ENCODE measurements at regions not wholly inside any gene's neighbourhood (a gene's known extent, or its start where the extent isn't known, plus 50 kb on each side); places are given as distances from the start of the nearest gene placed in this dataset.

DNA sequence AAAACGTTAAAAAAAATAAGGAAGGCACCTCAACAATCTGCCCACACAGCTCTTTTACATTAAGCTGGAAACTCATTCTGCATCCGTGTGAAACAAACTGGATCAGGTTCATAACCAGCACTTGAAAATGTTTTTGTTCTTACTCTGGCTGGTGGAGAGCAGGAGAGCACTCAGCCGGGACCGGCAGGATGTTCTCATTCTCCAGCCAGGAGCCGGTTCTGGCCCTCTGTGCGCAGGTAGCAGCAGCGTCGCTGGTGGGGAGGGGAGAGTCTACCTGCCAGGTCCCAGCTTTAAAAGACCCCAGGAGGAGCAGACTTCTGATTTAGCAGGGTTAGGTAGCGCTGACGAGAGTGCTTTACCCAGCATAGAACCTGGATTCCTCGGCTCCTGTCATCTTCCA, 834.9 kb upstream of the SALL3 start:
- Mint-ChIP-seq H3K4me1 (ENCODE audit: low read depth) (no peaks in the 10 kb centered on the region), H3K27ac (no peak overlapping the region), H3K9me3 (no peaks in the 10 kb centered on the region), H3K27me3 (ENCODE audit: low read depth) (no peaks in the 10 kb centered on the region), H3K4me3 (ENCODE audit: low read depth) (no peak overlapping the region), H3K36me3 (ENCODE audit: low read depth) (no peaks in the 10 kb centered on the region)
- no peak for DNase-seq (ENCODE audit: low spot score)
- intact Hi-C loops (cut with micrococcal nuclease), result no loop called here

GRCh38 chr18:78145096-78145495, 834.5 kb upstream of the SALL3 start:
- DNase-seq (ENCODE audit: low spot score), result no peak
- no peaks in the 10 kb centered on the region for H3K27me3 Mint-ChIP-seq (ENCODE audit: low read depth)
- no peaks in the 10 kb centered on the region for H3K36me3 Mint-ChIP-seq (ENCODE audit: low read depth)
- no peaks in the 10 kb centered on the region for H3K4me1 Mint-ChIP-seq (ENCODE audit: low read depth)
- no peak overlapping the region for H3K4me3 Mint-ChIP-seq (ENCODE audit: low read depth)
- intact Hi-C loops (cut with micrococcal nuclease), result no loop called here
- no peak overlapping the region for H3K27ac Mint-ChIP-seq
- peaks cover under 1% of the 10 kb centered on the region for H3K9me3 Mint-ChIP-seq

DNA sequence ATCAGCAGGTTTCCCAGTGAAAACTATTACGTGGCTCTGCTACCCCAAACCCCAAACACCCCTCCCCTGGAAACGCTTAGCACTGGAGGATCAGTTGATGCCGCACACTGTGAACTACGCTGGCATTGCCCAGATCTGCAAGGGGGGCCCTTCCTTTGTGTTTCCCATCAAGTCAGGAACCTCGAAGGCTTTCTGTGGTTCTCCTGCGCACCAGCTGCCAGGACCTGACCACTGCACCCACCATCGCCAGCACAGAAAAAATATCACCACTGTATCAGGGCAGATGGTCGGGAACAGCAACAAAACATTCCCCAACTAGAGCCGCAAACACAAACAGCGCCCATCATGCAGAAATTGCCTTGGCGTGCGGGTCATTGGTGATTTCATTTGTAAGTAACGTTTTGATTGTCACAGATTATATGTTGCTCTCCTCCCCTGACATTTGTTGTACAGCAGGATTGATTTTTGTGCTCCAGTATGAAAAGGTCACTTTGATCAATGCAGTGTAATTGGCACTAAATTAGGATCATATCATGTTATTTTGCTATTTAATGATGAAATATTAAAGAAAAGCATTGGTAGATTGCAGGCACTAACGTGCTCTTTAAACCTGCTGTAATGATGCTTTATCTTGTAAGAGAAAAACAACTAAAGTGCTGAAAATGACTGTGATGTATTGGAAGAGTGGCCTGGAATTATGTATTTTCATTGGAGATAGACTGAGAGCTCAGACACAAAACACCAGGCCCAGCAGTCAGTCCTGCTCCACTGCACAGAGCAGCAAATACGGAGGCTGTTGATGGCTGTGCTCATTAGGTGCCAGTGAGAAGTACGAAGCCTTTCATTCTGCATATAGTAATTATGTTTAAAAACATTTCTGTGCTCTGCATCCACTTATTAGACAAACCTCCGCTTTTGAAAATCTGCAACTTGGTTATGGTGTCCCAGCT, 833.2 kb upstream of the SALL3 start:
- no peaks in the 10 kb centered on the region for H3K36me3 Mint-ChIP-seq (ENCODE audit: low read depth)

DNA sequence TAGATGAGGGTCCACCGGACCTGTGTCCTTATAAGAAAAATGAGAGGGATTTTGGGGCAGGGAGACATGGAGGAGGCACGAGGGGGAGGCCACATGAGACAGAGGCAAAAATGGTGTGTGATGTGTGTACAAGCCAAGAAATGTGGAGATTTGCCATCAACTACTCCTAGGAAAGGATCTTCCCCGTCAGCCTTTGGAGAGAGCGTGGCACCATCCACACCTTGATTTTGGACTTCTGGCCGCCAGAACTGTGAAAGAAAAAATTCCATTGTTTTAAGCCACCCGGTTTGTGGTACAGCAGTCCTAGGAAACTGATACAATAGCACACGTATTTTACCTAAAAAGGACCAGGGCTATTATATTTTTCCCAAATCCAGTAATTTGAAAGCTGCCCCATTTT, 829.0 kb upstream of the SALL3 start:
- Mint-ChIP-seq H3K4me1 (ENCODE audit: low read depth) (no peaks in the 10 kb centered on the region), H3K4me3 (ENCODE audit: low read depth) (no peak overlapping the region), H3K36me3 (ENCODE audit: low read depth) (no peaks in the 10 kb centered on the region), H3K9me3 (peaks cover 10% of the 10 kb centered on the region), H3K27ac (no peak overlapping the region), H3K27me3 (ENCODE audit: low read depth) (no peaks in the 10 kb centered on the region)
- no peak for DNase-seq (ENCODE audit: low spot score)
- intact Hi-C loops (cut with micrococcal nuclease), result no loop called here

More for the DNA sequence above, 833.2 kb upstream of the SALL3 start:
- no peak for DNase-seq (ENCODE audit: low spot score)
- Mint-ChIP-seq H3K9me3 (peaks cover 6% of the 10 kb centered on the region), H3K4me3 (ENCODE audit: low read depth) (no peak overlapping the region), H3K4me1 (ENCODE audit: low read depth) (no peaks in the 10 kb centered on the region), H3K27ac (no peak overlapping the region), H3K27me3 (ENCODE audit: low read depth) (no peaks in the 10 kb centered on the region)
- intact Hi-C loops (cut with micrococcal nuclease), result no loop called here

GRCh38 chr18:78151234-78151633, 828.4 kb upstream of the SALL3 start:
- Mint-ChIP-seq H3K27me3 (ENCODE audit: low read depth) (no peaks in the 10 kb centered on the region), H3K27ac (no peak overlapping the region), H3K4me3 (ENCODE audit: low read depth) (no peak overlapping the region), H3K9me3 (peaks cover 10% of the 10 kb centered on the region), H3K4me1 (ENCODE audit: low read depth) (no peaks in the 10 kb centered on the region), H3K36me3 (ENCODE audit: low read depth) (no peaks in the 10 kb centered on the region)
- DNase-seq (ENCODE audit: low spot score), result no peak
- intact Hi-C loops (cut with micrococcal nuclease), result no loop called here

GRCh38 chr18:78151948-78152725, 827.5 kb upstream of the SALL3 start:
- Mint-ChIP-seq H3K36me3 (ENCODE audit: low read depth) (no peaks in the 10 kb centered on the region), H3K27ac (no peak overlapping the region), H3K9me3 (peaks cover 10% of the 10 kb centered on the region), H3K4me1 (ENCODE audit: low read depth) (no peaks in the 10 kb centered on the region), H3K27me3 (ENCODE audit: low read depth) (no peaks in the 10 kb centered on the region), H3K4me3 (ENCODE audit: low read depth) (no peak overlapping the region)
- intact Hi-C loops (cut with micrococcal nuclease), result no loop called here
- no peak for DNase-seq (ENCODE audit: low spot score)

- Mint-ChIP-seq H3K36me3 (ENCODE audit: low read depth) (no peaks in the 10 kb centered on the region), H3K27ac (no peak overlapping the region), H3K27me3 (ENCODE audit: low read depth) (no peaks in the 10 kb centered on the region), H3K9me3 (peaks cover 10% of the 10 kb centered on the region), H3K4me1 (ENCODE audit: low read depth) (no peaks in the 10 kb centered on the region), H3K4me3 (ENCODE audit: low read depth) (no peak overlapping the region)
- no peak for DNase-seq (ENCODE audit: low spot score)
- intact Hi-C loops (cut with micrococcal nuclease), result no loop called here
Observed at GRCh38 chr18:78153362-78153761, 826.3 kb upstream of the SALL3 start.

DNA sequence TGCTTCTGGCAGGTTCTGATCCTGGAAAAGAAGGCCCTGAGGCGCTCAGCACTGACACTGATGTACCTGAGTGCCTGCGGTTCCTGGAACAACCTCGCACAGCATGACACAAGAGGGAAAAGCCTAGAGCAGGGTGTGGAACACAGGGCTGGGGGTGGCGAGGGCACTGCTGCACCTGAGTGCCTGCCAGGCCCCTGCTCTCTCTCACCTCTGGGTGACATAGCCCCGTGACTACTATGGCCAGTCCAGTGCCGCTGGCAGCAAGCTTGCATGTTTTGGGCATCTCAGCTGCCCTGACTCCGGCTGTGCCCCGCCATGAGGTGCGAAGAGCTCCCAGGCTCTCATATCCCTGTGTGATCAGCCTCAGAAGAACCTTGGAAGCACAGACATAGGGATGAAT, 825.2 kb upstream of the SALL3 start:
- no peak for DNase-seq (ENCODE audit: low spot score)
- Mint-ChIP-seq H3K4me3 (ENCODE audit: low read depth) (no peak overlapping the region), H3K9me3 (peaks cover 10% of the 10 kb centered on the region), H3K4me1 (ENCODE audit: low read depth) (no peaks in the 10 kb centered on the region), H3K27ac (no peak overlapping the region), H3K36me3 (ENCODE audit: low read depth) (no peaks in the 10 kb centered on the region), H3K27me3 (ENCODE audit: low read depth) (no peaks in the 10 kb centered on the region)
- intact Hi-C loops (cut with micrococcal nuclease), result no loop called here

- H3K27ac Mint-ChIP-seq, result no peak overlapping the region
- H3K4me1 Mint-ChIP-seq (ENCODE audit: low read depth), result no peaks in the 10 kb centered on the region
- H3K36me3 Mint-ChIP-seq (ENCODE audit: low read depth), result no peaks in the 10 kb centered on the region
- peaks cover 10% of the 10 kb centered on the region for H3K9me3 Mint-ChIP-seq
- intact Hi-C loops (cut with micrococcal nuclease), result no loop called here
- H3K27me3 Mint-ChIP-seq (ENCODE audit: low read depth), result no peaks in the 10 kb centered on the region
- H3K4me3 Mint-ChIP-seq (ENCODE audit: low read depth), result no peak overlapping the region
- no peak for DNase-seq (ENCODE audit: low spot score)
Observed at GRCh38 chr18:78154853-78155252, 824.8 kb upstream of the SALL3 start.

GRCh38 chr18:78156466-78156865, 823.2 kb upstream of the SALL3 start:
- intact Hi-C loops (cut with micrococcal nuclease), result no loop called here
- H3K9me3 Mint-ChIP-seq, result peaks cover 8% of the 10 kb centered on the region
- no peak for DNase-seq (ENCODE audit: low spot score)
- no peak overlapping the region for H3K4me3 Mint-ChIP-seq (ENCODE audit: low read depth)
- no peaks in the 10 kb centered on the region for H3K27me3 Mint-ChIP-seq (ENCODE audit: low read depth)
- H3K4me1 Mint-ChIP-seq (ENCODE audit: low read depth), result no peaks in the 10 kb centered on the region
- H3K27ac Mint-ChIP-seq, result no peak overlapping the region
- no peaks in the 10 kb centered on the region for H3K36me3 Mint-ChIP-seq (ENCODE audit: low read depth)

DNA sequence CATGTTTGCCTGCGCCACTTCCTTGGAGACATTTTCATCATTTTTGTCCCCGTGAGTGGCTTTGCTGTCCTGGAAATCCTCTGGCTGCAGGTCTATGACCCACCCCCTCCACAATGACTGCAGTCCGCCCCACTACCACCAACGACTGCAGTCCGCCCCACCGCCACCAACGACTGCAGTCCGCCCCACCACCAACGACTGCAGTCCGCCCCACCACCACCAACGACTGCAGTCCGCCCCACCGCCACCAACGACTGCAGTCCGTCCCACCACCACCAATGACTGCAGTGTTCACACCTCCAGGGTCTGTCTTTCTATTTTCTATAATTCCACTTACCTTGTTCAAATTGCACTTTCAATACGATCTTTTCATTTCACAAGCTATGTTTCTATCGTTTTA, 820.7 kb upstream of the SALL3 start:
- intact Hi-C loops (cut with micrococcal nuclease), result no loop called here
- Mint-ChIP-seq H3K4me1 (ENCODE audit: low read depth) (no peaks in the 10 kb centered on the region), H3K36me3 (ENCODE audit: low read depth) (no peaks in the 10 kb centered on the region), H3K27ac (no peak overlapping the region), H3K27me3 (ENCODE audit: low read depth) (no peaks in the 10 kb centered on the region), H3K9me3 (peaks cover 8% of the 10 kb centered on the region), H3K4me3 (ENCODE audit: low read depth) (no peak overlapping the region)
- DNase-seq (ENCODE audit: low spot score), result no peak

DNA sequence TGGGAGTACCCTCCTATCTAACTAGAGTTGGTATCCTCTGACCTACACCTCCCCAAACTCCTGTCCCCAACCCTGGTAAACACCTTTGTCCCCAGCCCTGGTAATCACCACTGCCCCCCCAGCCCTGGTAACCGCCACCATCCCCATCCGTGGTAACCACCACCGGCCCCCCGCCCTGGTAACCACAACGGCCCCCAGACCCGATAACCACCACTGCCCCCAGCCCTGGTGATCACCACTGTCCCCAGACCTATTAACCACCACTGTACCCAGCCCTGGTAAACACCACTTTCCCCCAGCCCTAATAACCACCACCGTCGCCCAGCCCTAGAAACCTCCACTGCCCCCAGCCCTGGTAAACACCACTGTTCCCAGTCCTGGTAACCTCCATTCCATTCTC, 820.2 kb upstream of the SALL3 start:
- intact Hi-C loops (cut with micrococcal nuclease), result no loop called here
- Mint-ChIP-seq H3K4me3 (ENCODE audit: low read depth) (no peak overlapping the region), H3K9me3 (peaks cover 8% of the 10 kb centered on the region), H3K36me3 (ENCODE audit: low read depth) (no peaks in the 10 kb centered on the region), H3K27ac (no peak overlapping the region), H3K27me3 (ENCODE audit: low read depth) (no peaks in the 10 kb centered on the region), H3K4me1 (ENCODE audit: low read depth) (no peaks in the 10 kb centered on the region)
- DNase-seq (ENCODE audit: low spot score), result no peak

GRCh38 chr18:78160961-78161656, 818.5 kb upstream of the SALL3 start:
- intact Hi-C loops (cut with micrococcal nuclease), result no loop called here
- Mint-ChIP-seq H3K9me3 (peaks cover 3% of the 10 kb centered on the region), H3K27me3 (ENCODE audit: low read depth) (no peaks in the 10 kb centered on the region)

More at GRCh38 chr18:78160961-78161656, 818.5 kb upstream of the SALL3 start:
- H3K4me3 Mint-ChIP-seq (ENCODE audit: low read depth), result no peak overlapping the region
- no peaks in the 10 kb centered on the region for H3K36me3 Mint-ChIP-seq (ENCODE audit: low read depth)
- H3K27ac Mint-ChIP-seq, result no peak overlapping the region
- no peak for DNase-seq (ENCODE audit: low spot score)
- no peaks in the 10 kb centered on the region for H3K4me1 Mint-ChIP-seq (ENCODE audit: low read depth)

Measured in activated T-helper 2 cell treated with anti-CD3 and anti-CD28 coated beads, Interferon-gamma antibody, Interleukin-2, Interleukin-4, amounts not matched to agents 10 μg/mL and 5 μg/mL and 100 μg/mL, durations not matched to agents 14 hours and 24 hours and 36 hours (primary cell).